HG03095 (cell line): ENCODE measurements at regions not wholly inside any gene's neighbourhood (a gene's known extent, or its start where the extent isn't known, plus 50 kb on each side); places are given as distances from the start of the nearest gene placed in this dataset.

Experiments
- ATAC-seq: cut with Tn5 transposase; IDR thresholded peaks from one replicate; pipeline ENCODE4 v1.9.1; 2021; ENCODE audit warnings: moderate library complexity; ENCODE audit not compliant: unreplicated experiment

- ATAC-seq = no peak
Measured at GRCh38 chr16:61332461-61332860, 703.8 kb downstream of the CDH8 start.

GRCh38 chr16:61324044-61324443 is 712.2 kb downstream of the CDH8 start:
- no peak for ATAC-seq

DNA sequence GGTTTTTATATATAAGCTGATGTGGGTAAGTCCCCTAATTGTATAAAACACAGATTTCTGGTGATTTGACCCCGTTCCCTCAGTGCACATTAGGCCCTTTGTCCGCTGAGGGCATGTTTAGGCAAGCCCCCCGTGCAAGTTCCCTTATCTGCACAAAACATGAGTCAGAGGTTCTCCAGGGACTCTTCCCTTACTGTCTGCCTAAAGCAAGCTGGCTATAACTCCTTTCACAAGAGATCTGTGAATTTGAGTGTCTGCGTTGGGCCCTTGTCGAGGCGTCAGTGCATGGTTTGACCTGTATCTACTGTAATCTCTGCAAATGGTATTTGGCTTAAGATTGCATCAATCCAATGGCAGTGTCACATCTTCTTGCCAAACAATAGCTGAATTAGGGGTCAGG is 712.8 kb downstream of the CDH8 start:
- no peak for ATAC-seq

DNA sequence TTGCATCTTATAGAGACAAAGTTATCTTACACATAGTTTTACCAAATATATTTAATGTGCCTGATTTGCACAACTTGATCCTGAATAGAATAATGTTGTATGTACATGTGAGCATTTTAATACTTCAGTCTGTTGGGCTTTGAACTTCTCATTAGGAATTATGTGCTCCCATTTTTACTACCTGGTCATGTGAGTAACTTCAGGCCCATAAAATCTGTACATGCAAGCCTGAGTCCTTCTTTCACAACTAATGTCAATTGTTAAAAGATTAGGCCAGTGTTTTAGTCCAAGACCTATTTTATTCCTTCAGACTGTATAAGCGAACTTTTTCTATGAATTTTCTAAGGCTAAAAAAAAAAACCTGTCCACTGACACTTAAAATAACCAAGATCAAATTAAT is 715.4 kb downstream of the CDH8 start:
- ATAC-seq = no peak

DNA sequence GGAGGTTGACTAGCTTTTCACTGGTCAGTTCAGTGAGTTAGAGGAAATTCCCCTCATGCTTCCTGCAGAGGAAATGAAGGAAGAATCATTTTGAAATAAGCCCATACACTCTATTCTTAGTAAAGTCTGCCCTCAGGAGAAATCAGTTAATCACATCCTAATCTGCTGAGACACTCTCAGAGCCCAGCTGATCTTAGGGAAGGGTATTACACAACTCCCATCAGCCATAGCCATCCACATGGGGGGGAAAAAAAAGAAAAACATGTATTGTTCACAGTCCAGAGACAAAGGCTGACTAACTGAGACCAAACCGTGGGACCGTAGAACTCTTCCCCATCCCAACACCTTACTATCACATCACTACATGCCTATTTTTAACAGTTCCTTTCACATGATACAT is 722.3 kb downstream of the CDH8 start:
- no peak for ATAC-seq

DNA sequence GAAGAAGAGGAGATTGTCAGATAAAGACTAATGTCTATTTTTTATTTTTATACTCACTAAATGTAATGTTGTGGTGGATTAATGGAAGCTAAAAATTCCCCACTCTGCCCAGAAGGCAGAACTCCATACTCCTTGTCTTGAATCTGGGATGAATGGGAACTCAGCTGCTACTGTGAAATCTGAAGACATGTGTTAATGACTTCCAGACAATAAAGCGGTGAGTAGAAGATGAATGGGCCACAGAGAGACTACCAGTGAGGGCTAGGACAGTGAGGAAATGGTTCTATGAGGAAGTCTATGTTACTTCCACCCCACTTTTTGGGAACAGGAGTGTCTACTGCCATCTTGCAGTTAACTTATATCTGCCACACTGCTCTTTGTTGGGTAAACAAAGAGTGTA is 726.9 kb downstream of the CDH8 start:
- ATAC-seq = no peak

- no peak for ATAC-seq
Measured at GRCh38 chr16:61306204-61306603, 730.0 kb downstream of the CDH8 start.

GRCh38 chr16:61296814-61297213 is 739.4 kb downstream of the CDH8 start:
- ATAC-seq = no peak

DNA sequence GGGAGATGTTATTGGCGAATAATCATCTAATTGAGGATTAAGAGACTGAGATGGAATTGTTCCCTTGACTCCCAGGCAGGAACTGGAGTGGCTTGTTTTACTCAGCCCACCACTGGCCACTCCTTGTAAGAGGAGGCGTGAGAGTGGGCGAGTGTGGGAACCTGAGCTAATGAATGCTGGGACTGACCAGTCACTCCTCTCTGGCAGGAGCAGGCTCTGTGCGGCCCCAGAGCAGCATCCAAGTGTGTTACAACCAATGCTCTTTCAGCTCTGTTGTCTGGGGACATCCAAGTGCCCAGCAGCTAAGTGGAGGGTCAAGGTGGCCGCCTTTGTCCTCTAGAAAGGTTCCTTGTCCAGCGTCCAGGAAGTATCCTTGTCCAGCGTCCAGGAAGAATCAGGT is 739.9 kb downstream of the CDH8 start:
- no peak for ATAC-seq

DNA sequence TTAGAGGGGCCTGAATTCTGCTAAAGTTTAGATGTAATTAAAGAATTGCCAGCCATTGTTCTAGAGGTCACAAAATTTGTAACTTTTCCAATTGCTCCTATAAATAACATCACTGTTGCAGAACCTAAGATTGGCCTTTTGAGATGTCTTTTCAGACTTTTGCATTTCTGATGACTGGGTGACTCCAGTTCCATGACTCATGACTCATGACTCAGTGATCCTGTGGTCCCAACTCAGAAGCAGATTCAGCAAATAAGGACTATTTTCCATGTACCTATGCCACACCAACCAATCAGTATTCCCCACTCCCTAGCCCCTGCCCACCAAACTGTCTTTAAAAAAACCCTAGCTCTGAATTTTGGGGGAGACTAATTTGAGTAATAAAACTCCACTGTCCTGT is 740.9 kb downstream of the CDH8 start:
- no peak for ATAC-seq

DNA sequence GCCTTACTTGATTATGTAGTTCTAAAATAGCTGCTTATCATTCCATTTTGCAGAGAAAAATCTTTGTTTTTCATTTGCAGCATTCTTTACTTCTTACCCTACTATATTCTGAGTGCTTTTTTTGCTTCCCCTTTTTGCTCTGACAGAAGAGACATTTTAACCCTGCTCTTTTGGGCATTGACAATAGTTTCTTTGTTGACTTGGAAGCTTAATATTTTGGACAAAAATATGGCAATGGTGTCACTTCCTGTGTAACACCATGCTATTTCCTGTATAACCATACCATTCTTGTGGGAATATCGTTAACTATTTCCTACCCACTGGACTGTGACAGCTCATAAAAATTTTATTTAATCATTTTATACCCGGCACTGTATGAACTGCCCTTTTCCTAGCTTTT is 747.1 kb downstream of the CDH8 start:
- no peak for ATAC-seq

DNA sequence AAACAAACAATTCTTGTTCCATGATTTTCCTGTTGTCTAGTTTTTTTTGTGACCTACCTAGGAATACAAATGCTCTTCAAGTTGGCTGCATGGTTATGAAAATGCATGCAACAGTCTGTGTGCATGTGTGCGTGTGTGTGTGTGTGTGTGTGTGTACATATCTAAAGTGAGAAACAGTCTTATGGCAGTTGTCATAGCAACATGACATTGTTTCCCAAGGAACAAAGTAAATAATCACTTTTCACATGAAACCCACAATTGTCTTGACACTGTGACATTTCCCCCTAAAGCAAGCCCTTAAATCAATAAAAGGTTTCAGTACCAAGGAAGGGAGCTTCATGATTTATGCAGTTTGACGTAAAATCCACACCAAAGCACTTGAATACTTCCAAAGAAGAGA is 758.4 kb downstream of the CDH8 start:
- no peak for ATAC-seq

GRCh38 chr16:61274211-61274610 is 762.0 kb downstream of the CDH8 start:
- no peak for ATAC-seq

DNA sequence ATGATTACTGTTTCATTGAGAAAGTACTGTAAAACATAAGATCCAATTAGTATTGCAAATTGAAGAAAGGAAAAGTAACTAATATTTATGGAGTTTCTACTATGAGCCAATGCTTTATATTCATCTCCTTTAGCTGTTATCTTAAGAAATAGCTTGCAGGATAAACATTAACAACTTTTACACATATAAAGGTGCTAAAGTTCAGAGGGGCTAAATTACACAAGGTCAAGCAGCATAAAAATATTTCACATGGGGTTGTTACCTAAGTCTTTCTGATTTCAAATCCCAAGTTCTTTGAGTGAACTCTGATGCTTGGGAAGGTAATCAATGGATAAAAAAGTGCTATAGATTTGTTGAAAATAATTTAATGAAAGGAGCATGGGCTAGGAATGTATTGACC is 765.5 kb downstream of the CDH8 start:
- no peak for ATAC-seq

DNA sequence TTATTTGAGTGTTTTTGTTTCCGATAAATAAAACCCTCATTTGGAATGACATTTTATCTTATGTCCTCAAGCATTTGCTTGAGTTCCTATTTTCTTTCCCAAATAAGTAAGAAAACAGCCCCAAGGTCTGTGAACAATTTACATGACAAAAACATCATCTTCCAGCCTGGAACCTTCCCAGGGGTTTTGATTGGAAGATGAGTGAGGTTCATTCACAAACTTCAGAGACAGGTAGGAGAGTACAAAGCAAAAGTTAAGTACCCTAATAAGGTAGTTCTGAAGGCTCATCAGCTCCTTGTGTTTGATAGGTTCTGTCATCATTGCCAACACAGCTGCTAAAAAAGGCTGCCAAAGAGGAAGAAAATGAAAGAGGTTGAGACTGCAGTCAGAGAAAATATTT is 772.8 kb downstream of the CDH8 start:
- no peak for ATAC-seq

- ATAC-seq = no peak
Measured at GRCh38 chr16:61261315-61261714, 774.9 kb downstream of the CDH8 start.

- no peak for ATAC-seq
Measured at GRCh38 chr16:61246592-61246991, 789.6 kb downstream of the CDH8 start.

GRCh38 chr16:61243954-61244353 is 792.3 kb downstream of the CDH8 start:
- ATAC-seq = no peak

GRCh38 chr16:61237884-61238485 is 798.3 kb downstream of the CDH8 start:
- ATAC-seq = no peak

DNA sequence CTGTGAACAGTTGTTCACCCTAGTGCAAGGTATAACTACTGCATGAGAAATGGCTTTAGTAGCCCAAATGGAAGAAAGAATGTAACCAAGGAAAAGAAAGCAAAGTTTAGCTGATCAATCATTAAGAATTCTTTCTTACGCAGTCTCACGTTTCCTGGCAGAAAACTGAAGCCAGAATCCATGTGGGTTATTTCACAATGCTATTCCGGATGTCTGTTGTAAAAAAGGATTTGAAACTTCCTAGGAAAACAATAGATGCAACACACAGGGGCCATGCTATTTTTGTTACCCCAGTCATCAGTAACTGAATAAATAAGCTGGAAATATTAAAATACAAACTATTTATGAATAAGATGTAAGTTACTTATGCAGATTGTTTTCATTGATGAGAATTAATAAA is 802.5 kb downstream of the CDH8 start:
- no peak for ATAC-seq

DNA sequence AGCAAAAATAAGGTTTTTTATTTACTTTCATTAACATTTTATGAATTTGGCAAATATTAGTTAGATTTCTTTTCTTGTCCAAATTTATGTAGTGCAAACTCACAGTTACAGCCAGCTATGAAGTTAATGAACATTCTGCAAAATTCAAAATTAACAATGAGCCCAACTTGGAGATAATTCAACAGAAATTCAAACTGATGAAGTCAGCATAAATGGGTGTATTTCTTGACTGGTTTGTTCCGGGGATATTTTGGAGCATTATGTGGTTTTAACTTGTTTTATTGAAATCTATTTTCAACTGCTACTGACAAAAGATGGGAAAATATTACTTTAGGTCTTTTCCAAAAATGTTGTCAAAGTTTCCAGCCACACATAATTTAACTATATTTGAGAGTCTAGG is 807.9 kb downstream of the CDH8 start:
- ATAC-seq = no peak

GRCh38 chr16:61215605-61216004 is 820.6 kb downstream of the CDH8 start:
- ATAC-seq = no peak

GRCh38 chr16:61214780-61215179 is 821.5 kb downstream of the CDH8 start:
- no peak for ATAC-seq

- no peak for ATAC-seq
Measured at GRCh38 chr16:61210076-61210475, 826.2 kb downstream of the CDH8 start.
